ENCODE measurements at regions not wholly inside any gene's neighbourhood (a gene's known extent, or its start where the extent isn't known, plus 50 kb on each side); places are given as distances from the start of the nearest gene placed in this dataset.

DNA sequence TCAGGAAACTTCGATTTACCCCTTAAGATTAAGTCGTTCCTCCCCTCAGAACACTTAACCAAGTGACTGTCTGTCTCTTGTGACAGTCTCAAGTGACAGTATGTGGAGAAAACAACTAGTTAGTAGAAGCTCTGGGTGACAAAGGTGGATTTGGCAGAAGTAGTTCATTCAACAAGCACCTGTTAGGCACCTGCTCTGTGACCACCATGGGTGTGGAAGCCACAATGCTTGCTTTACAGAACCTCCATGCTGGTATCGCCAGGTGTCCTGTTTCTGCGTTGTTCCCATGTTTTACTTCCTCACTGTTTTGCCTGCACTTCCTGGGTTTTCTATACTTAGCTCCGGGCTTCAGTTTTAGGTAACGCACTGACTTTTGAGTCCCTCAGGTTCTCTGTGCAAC lies 337.4 kb upstream of the DCC start:
- TF ChIP-seq POLR2A (IDR thresholded peaks at IDR 0.05; ENCODE audit: low read length): no peak
- no peak for TF ChIP-seq GATA1 (IDR thresholded peaks at IDR 0.05; ENCODE audit: low read depth, low read length)
